Tongue (tissue), 1 donor: ENCODE measurements at regions not wholly inside any gene's neighbourhood (a gene's known extent, or its start where the extent isn't known, plus 50 kb on each side); places are given as distances from the start of the nearest gene placed in this dataset.
"Not testable (repeated sequence)": the region's sequence is repeated elsewhere in the genome, so short reads cannot be mapped to it uniquely, and the experiment has no call there.

Experiments used
- DNase-seq: peaks from one replicate; pipeline ENCODE4 v3.0.0-alpha.2; 2015

GRCh38 chr3:177478170-177478867 is 281.0 kb upstream of the TBL1XR1 start:
- DNase-seq, result peak; percentile 75

GRCh38 chr3:177479630-177480029 is 282.3 kb upstream of the TBL1XR1 start:
- DNase-seq, result no peak

- no peak for DNase-seq
Observed at GRCh38 chr3:177481329-177481728, 284.0 kb upstream of the TBL1XR1 start.

DNA sequence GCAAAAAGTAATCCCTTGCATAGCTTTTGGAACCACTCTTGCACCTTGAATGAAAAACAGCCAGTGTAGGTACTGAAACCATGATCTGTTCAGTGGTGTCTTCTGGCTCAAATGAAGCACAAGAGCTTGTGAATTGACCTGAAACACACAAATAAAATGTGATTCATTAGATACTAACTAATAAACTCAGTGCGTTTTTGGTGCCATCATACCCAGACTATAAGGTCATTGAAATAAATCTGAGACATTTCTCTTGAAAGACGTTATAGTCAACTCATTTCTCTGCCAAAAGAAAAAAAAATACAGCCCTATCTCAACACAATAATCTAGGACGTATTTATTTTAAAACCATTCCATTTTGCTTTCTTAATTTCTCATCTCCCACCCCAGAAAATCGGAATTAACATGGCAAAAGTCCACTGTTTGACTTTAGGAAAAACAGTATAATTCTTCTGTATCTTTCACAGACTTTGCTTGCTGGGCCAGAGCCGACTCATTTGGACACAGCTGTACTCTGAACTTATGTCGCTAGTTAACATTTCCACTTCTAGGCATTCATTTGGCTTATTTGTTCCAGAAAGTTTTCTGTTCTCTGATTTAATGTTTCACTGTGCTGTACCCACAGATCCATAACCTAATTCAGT is 284.9 kb upstream of the TBL1XR1 start:
- DNase-seq, result peak; percentile 84

DNA sequence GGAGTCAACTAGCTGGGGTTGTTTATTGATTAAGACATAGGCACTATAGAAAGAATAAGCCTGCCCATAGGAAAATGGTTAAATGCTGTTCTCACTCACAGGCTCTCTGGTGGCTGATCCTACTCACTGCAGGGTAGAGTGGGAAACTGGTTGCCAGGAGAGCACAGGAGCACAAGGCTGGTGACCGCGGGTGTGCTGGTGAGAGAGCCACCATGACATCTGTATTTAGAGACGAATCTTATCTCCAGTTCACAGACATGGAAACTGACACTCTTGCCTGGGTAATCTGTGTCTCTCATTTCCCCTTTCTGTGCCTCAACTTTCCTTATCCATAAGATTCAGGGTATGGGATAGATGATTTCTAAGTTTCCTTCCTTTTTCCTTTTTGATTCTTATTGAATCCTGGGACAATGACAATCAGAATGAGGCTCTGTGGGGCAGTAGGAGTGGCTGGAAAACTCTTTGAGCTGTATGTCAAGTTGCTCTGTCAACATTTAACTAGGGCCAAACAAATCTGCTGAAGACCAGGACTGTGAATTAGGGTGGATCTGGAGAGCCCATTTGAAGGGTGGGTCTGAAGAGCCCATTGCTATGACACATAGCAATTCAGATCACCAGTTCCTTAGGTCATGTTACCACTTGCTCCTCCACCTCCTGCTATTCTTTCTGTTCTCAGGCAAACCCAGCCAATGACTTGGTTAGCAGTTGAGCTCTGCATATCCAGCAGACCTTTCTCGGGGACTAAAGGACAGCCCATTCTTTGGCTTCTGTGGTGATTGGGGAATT is 286.1 kb upstream of the TBL1XR1 start:
- no peak for DNase-seq

- DNase-seq, result no peak
Observed at GRCh38 chr3:177484206-177484605, 286.9 kb upstream of the TBL1XR1 start.

DNA sequence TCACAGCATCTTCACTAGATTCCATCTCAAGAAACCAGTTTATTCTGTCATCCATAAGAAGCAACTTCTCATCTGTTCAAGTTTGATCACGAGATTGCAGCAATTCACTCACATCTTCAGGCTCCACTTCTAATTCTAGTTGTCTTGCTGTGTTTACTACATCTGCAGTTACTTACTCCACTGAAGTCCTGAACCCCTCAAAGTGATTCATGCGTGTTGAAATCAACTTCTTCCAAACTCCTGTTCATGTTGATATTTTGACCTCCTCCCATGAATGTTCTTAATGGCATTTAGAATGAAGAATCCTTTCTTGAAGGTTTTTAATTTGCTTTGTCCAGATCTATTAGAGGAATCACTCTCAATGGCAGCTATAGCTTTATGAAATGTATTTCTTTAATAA is 287.6 kb upstream of the TBL1XR1 start:
- no peak for DNase-seq

GRCh38 chr3:177487635-177488186 is 290.4 kb upstream of the TBL1XR1 start:
- DNase-seq, result no peak

GRCh38 chr3:177488740-177489139 is 291.5 kb upstream of the TBL1XR1 start:
- DNase-seq, result no peak

- DNase-seq, result no peak
Observed at GRCh38 chr3:177490626-177491025, 293.3 kb upstream of the TBL1XR1 start.

GRCh38 chr3:177491296-177492032 is 294.2 kb upstream of the TBL1XR1 start:
- DNase-seq, result peak; percentile 97

DNA sequence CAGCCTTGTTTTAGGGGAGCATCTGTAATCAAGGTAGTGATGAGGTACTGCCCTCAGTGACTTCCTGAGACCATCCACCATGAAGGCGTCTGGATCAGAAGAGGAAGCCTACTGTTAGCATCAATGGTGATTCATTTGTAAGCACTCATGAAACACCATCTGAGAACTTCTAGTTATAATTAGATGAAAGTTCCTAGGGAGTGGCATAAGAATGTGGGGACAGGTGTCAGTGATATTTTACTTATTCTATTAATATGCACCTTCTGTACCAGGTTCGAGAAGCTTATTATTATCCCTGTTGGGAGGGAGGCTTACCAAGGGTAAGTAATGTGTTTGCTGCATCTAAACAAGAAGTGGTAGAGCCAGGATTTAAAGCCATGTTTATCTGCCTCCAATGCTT is 295.8 kb upstream of the TBL1XR1 start:
- no peak for DNase-seq

GRCh38 chr3:177494216-177494615 is 296.9 kb upstream of the TBL1XR1 start:
- DNase-seq, result no peak

DNA sequence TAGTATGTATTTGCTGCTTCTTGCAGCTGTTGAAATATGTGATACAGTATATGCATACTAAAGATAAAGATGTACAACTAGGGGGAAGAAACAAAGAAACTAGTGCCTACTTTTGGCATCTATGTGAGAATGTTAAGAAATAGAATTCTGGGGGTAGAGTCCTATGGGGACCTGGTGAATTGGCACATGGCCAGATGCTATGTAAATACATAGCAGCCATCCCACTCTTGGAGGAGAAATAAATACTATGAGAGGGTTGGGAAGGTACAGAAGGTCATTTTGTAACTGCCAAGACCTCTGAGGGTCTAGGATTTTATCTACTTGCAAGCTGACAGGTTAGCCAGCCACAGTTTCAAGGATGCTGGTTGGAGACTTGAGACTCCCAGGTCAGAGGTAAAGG is 298.3 kb upstream of the TBL1XR1 start:
- DNase-seq, result no peak

- DNase-seq, result no peak
Observed at GRCh38 chr3:177498037-177498857, 301.0 kb upstream of the TBL1XR1 start.

GRCh38 chr3:177499039-177499438 is 301.8 kb upstream of the TBL1XR1 start:
- DNase-seq, result not testable (repeated sequence)

GRCh38 chr3:177499779-177500423 is 302.6 kb upstream of the TBL1XR1 start:
- DNase-seq, result no peak

GRCh38 chr3:177510693-177511216 is 313.5 kb upstream of the TBL1XR1 start:
- peak; percentile 60 for DNase-seq

- DNase-seq, result no peak
Observed at GRCh38 chr3:177512945-177513814, 315.9 kb upstream of the TBL1XR1 start.
